Ecto neural progenitor cell (in vitro differentiated cells): ENCODE measurements at regions not wholly inside any gene's neighbourhood (a gene's known extent, or its start where the extent isn't known, plus 50 kb on each side); places are given as distances from the start of the nearest gene placed in this dataset.
"Not testable (repeated sequence)": the region's sequence is repeated elsewhere in the genome, so short reads cannot be mapped to it uniquely, and the experiment has no call there.

Experiments
- DNase-seq: peaks from one replicate; pipeline ENCODE4 v3.0.0-alpha.2; 2018; ENCODE audit warnings: low spot score

GRCh38 chr15:62889734-62890505, 152.6 kb upstream of the TPM1 start:
- DNase-seq, result no peak

DNA sequence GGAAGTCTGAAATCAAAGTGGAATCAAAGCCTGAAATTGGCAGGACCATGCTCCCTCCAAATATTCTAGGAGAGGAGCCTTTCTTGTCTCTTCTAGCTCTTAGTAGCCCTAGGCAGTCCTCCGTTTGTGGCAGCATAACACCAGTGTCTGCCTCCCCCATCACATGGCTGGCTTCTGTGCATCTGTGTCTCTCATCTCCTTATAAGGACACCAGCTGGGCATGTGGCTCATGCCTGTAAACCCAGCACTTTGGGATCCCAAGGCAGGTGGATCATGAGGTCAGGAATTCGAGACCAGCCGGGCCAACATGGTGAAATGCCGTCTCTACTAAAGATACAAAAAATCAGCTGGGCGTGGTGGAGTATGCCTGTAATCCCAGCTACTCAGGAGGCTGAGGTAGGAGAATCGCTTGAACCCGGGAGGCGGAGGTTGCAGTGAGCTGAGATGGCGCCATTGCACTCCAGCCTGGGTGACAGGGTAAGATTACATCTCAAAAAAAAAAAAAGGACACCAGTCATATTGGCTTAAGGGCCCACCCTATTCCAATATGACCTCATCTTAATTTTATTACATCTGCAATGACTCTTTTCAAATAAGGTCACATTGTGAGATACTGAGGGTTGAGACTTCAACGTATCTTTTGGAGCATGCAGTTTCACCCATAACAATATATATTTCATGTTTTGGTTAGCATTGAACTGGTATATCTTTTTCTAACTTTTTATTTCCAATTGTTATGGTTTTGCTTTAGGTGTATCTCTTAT, 148.0 kb upstream of the TPM1 start:
- no peak for DNase-seq

- no peak for DNase-seq
These were observed 147.2 kb upstream of the TPM1 start for GRCh38 chr15:62895139-62895866.

DNA sequence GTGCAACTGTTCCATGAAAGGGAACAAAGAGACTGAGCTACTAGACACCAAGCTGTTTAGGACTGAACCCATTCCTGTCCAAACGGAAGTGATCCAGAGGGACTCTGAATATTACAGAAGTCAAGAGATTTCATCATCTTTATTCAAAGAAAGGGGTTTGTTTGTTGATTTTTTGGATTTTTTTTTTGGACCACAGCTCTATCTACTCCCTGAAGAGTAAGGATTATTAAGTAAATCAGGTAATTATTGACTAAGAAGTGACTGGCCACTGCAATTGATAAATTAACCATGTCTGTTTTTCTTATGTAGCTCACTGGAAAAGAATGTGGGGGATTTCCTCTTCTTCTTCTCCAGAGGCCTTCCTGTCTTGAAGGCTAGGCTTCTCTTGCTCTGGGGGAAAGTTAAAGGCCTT, 146.6 kb upstream of the TPM1 start:
- DNase-seq, result no peak

DNA sequence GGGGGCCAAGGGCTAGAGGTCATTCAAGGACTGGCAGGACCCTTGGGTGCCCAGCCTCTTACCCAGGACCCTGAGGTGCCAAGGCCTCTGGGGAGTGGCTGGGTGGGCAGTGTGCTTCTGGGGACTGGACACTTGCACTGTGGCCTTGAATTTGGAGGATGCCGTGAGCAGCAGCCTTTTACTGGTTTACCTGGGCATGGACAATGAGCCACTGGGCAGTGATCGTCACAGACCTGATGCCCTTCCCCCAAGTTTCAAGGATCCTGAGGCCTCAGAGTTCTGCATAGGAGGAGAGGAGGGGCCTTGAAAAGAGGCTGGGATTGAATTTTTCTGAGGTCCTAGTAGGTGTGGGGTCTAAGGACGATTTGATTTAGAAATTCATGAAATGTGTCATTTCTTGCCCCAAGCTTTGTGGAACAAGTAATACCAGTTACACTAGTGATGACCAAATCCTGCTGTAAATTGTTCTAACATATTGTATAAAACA, 146.1 kb upstream of the TPM1 start:
- no peak for DNase-seq

DNA sequence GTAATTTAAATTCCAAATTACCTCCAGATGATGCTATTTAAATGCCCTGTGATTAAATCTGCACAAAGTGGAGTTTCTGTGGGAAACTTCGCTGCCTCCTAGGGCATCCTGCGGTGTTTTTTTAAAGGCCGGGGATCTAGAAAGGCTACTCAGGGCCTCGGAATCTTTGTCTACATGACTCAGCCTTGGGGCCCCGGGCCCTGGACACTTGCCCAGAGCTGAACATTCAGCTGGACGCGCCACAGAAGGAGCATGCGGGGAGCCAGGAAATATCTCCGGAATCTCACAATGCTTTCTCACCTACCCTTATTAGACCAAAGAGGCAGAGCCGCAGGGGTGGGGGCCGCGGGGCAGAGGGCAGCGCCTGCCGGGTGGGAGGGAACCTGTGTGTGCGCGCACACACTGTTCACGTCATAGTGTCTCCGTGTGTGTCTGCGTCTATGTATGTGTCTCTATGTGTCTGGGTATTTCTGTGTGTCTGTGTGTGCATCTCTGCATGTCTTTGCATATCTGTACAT, 145.5 kb upstream of the TPM1 start:
- no peak for DNase-seq

GRCh38 chr15:62897634-62898033, 144.9 kb upstream of the TPM1 start:
- DNase-seq, result no peak

DNA sequence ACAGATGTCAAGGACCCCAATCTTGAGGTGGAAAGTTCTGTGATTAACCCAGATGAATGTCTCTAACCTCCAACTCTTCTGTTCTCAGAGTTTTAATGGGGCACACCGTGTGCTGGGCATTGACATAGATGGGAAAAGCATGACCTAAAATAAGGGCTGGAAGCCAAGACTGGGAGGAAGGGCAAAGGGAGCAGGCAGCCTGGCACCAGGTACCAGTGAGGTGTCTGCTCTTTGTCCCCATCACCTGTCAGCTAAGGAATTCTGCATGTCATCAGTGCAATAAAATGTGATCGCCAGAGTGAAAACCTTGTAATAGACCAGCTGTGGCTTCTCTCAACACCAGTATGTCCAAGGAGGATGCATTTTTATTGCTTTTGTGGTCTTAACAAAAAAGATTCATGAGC, 143.5 kb upstream of the TPM1 start:
- DNase-seq, result no peak

DNA sequence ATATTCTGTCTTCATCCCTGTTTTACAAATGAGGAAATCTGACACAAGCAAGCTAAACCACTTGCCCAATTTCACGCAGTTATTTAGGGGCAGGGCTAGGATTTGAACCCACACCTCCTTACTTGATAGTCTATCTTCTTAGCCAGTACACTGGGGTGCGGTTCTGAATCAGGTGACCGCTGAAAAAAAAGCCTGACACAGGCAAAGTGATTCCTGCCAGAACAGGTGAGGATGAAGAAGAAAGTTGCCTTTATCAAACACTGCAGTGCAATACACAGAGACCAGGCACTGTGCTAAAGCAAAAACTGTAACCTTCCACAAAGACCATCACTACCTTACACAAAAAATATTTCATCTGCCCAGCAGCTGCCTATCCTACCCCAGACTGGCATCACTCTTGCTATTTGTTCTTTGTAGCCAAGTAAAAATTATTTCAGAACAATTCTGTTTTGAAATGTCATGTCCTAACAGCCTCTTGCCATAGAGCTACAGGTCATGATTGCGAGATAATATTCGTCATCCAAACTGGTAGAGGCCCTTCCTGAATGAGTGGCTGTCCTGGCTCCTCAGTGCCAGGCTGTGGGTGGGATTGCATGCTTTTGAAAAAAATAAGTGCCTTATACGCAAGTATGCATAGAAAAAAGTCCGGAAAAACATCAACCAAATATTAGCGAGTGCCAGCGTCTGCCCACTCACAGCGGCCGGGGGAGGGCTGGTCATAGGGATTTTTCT, 142.3 kb upstream of the TPM1 start:
- DNase-seq, result no peak

GRCh38 chr15:62901087-62901486, 141.5 kb upstream of the TPM1 start:
- DNase-seq, result no peak

DNA sequence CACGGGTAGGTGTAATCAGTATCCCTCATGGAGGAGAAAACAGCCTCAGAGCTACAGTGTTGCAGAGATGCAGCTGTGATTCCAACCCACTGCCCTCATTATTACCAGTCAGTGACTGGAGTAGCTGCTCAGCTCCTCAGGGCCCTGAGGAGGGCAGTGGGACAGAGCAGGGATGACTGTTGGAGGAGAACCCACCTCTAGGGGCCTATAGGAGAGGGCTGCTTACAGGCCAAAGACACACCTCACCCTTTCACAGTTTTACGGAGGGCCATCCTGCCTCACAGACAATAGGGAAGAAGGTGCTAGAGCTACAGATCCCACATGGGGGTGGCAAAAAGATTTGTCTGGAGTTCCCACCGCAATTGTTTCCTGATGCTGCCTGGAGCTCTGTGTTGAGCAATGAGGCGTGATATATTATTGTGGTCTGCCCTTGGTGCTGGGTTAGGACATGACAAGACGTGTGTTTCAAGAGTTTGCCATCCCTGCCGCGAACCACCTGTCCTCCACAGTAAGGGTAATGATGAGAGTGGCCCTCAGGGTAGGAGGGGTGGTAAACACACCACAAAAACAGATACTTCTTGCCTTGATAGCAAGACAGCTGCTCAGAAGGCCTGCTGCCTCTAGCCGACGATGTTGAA, 140.5 kb upstream of the TPM1 start:
- no peak for DNase-seq

- DNase-seq, result no peak
These were observed 139.7 kb upstream of the TPM1 start for GRCh38 chr15:62902821-62903220.

GRCh38 chr15:62903437-62903836, 139.1 kb upstream of the TPM1 start:
- no peak for DNase-seq

- no peak for DNase-seq
These were observed 138.3 kb upstream of the TPM1 start for GRCh38 chr15:62904041-62904910.

DNA sequence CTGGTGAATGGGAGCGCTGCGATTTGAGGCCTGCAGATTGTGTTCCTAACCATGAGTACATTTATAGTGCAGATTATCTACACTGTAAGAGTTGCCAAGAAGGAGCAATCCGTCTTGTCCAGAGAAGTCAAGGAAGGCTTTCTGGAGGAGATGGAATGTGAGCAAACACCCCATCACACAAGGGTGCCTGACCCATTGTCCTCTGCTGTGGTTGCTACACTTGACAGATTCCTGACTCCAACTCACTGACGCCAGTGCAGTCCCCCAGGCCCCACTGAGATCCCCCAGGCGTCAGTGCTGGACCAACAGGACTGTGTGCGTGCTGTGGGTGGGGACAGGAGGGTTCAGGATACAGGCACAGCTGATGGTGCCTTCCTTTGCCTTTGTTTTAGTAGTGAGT, 135.9 kb upstream of the TPM1 start:
- DNase-seq, result no peak

DNA sequence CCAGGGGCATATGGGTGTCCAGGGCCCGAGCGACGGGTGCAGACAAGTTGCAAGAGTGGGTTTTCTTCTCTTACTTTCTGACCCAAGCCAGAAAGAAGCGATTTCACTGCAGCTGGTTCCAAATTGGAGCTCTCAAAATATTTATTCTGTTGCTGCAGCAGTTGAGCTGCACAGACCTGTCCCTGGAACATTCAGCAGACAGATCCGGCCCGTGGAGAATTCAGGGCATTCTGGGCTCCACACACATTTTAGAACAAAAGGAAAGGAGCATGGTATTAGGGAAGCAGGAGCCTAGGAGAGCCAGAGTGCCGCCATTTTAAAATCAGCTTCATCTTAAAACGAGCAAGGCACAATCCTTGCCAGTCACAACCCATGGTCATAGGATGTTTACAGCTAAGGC, 135.3 kb upstream of the TPM1 start:
- no peak for DNase-seq

DNA sequence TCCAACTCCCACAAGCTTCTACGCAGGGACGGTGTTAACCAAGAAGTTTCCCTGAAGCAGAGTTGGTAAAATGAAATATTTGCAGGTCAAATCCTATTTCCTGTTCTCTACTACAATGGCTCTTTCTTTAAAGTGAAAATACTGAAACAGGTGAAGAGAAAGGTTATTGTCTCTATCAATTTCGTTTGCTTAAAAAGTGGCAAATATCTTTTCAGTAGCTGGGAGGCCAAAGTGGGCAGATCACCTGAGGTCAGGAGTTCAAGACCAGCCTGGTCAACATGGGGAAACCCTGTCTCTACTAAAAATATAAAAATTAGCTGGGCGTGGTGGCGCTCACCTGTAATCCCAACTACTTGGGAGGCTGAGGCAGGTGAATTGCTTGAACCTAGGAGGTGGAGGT, 134.2 kb upstream of the TPM1 start:
- DNase-seq, result not testable (repeated sequence)

DNA sequence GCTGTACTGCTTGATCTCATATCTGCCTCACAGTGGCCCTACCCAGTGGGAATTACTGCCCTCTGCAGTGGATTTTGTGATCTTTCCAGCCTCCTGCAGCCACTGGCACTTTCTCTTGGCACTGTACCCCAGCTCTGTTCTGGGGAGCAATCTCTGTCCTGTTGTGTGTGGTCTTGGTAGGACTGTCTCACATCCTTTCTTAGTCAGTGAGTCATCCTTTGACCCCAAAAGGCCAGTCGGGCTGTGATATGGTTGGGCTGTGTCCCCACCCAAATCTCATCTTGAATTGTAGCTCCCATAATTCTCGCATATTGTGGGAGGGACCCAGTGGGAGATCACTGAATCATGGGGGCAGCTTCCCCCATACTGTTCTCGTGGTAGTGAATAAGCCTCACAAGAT, 133.3 kb upstream of the TPM1 start:
- no peak for DNase-seq

DNA sequence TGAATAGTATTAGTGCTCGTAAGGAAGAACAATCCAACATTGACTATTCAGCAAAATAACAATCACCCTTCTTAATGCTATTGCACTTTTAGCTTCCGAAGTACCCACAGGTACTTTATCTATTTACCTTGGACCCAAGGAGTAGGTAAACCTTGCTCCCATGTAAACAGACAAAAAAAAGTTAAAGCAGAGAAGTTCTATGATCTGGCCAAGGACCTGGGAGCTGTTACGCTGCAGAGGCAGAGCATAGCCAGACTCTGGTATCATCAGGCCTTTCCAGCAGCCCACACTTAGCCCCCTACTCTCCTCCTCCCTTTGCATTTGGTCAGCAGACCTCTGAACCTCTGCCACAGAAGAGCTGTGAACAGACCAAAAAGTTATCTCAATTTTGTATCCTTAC, 130.3 kb upstream of the TPM1 start:
- no peak for DNase-seq

- no peak for DNase-seq
These were observed 129.7 kb upstream of the TPM1 start for GRCh38 chr15:62912808-62913207.
